ENCODE measurements at regions not wholly inside any gene's neighbourhood (a gene's known extent, or its start where the extent isn't known, plus 50 kb on each side); places are given as distances from the start of the nearest gene placed in this dataset.
"Not testable (repeated sequence)": the region's sequence is repeated elsewhere in the genome, so short reads cannot be mapped to it uniquely, and the experiment has no call there.

DNA sequence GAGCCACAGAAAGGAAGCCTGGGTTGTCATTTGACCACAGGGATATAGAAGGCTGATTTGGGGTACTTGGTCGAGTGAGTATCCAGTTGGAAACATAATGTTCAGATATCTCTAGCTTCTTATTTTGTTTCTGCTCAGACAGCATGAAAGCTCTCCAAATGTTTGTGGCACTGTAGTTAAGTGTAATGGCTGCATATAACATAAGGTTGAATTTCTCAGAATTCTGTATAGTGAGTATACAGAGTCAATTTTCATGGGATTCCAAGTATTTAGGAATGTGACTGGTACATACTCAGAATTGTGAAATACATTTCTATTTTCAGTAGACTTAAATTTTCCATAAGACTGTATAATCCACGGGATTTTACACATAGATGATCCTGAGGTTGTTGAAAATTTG lies 2102.1 kb upstream of the RAG2 start:
- DNase-seq: no peak

DNA sequence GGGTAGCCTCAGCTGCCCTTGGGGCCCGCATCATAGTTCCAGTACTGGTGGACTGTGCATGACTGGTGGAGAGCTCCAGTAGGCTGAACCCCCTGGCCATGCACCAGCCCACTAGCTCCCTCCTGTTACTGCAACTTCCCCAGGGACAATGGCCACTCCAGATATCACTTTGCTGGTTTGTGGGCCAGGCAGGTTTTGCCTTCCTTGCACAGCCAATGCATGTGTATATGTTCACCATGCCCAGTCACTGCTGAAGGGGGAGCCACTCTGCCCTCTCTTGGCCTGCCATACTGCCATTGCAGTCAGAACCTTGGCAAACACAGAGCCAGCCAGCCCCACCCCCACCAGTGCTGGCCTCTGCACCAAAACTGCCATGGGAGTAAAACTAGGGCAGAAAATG lies 2095.3 kb upstream of the RAG2 start:
- DNase-seq: no peak

DNA sequence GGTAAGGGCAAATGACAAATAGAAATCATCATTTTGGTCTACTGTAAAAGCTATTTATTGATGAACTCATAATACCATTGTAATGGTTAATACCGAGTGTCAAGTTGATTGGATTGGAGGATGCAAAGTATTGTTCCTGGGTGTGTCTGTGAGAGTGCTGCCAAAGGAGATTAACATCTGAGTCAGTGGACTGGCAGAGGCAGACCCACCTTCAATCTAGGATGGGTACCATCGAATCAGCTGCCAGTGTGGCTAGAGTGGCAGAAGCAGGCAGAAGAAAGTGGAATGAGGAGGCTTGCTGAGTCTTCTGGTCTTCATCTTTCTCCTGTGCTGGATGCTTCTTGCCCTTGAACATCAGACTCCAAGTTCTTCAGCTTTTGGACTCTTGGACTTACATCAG lies 2092.2 kb upstream of the RAG2 start:
- not testable (repeated sequence) for DNase-seq

DNA sequence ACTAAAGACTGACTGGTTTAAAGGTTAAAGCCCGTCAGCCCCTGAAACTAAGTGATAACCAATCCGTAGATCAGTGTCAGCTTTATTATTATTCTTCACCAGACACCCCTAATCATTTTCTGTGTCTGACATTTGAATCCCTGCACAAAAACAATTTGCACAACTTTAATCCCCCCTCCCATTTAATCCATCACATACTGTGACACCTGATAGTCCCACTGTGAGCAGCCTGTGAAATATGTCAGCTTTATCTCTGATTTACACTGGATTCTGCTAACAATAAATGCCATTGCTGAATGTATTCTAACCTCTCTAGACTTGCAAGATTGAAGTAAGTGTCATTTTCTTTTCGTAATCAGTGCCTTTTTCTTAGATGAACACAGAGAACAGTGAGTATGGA lies 2089.0 kb upstream of the RAG2 start:
- DNase-seq: no peak

DNA sequence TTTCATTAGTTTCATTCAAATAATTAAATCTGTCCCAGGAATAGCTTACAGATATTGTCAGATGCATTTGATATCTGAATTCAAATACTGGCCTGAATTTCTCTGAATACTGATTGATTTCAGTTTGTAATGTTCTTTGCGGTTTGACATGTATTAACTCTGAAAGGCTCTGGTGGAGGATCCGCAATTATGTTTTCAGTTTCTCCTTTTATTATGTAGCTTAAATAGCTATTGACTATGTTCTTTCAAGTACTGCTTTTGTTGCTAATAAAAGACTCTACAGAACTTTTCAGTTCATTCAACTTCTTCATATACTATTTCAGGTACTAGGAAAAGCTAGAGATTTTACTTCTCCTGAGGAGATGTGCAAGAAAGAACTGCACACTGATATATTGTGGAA lies 2085.4 kb upstream of the RAG2 start:
- DNase-seq: no peak

DNA sequence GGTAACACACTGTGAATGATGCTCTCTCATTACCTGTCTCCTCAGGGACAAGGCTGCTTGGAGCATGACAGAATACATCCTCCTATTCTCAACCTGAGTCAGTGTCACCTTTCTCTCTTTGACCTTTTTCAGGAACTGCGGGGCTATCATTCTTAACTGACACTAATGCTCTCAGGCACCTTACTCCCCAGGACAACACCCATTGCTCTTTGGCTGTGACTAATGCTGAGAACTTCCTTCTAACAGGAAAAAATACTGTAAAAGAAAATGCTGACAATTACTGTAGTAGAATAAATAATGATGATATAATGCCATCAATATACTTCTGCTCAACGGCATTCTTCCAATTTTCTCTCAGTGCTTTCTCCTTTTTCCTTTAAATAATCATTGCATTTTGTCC lies 2082.7 kb upstream of the RAG2 start:
- no peak for DNase-seq

DNA sequence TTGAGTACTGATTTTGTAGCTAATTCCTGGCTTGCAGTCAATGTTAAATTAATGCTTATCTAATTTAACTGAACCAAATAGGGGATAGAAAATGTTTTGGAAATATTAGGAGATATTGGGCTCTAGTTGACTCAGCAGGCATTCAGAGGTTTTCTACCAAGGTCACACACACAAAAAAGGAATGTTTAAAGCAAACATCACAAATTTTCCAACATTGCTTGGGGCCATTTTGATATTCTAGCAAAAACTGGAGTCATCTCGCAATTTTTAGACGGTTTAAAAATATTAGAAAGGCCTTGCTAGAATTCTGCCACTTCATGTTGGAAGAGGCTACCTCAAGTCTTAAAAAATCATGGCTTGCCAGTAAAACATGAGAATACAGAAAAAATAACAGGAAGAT lies 2082.1 kb upstream of the RAG2 start:
- no peak for DNase-seq

DNA sequence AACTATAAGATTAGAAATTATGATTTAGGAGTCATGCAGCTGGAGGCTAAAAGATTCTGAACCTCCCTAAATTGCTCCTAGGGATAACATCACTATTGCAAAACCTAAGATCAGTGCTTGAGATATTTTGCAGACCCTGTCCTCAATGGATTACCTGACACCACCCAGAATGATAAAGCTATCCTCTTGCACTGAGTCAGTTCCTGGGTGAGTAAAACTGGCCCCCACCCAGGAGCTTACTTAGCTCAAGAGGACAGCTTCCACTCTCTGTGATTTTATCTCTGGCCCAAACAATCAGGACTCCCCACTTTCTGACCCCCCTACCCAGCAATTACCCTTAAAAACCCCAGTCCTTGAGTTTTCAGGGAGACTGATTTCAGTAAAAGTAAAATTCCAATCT lies 2074.4 kb upstream of the RAG2 start:
- no peak for DNase-seq

DNA sequence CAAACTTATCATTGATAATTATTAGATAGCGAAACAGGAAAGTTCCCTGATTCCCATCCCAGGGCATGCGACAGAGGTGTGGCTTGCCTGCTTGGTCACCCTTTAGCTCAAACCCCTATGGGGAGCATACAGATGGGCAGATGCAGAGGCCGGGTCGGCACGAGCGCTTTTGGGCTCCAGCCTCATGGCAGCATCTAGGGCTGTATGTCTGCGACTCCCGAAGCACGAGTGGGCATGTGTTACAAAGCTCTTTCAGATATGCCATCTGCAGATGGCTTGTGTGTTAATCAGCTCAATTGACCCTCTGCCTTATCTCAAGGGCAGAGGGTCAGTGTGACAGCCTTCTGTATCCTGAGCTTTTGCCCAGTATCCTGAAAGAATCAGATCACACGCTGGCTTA lies 2069.3 kb upstream of the RAG2 start:
- no peak for DNase-seq

DNA sequence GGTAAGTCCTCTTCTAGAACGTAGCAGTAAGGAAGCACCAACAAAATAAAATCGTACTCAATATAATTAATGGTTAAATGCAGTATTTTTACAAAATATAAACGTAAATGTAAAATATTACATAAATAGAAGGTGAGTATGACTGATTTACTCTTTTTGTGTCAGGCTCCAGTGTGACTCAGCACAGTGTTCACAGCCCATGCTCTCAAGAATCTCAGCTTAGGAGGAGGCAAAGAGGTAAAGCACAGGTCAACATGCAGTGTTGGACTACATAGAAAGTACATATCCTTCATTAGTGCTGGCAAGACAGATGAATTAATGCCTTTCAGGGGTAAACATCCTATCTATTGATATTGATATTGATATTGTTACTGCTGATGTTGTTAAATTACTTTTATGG lies 2050.6 kb upstream of the RAG2 start:
- DNase-seq: no peak

DNA sequence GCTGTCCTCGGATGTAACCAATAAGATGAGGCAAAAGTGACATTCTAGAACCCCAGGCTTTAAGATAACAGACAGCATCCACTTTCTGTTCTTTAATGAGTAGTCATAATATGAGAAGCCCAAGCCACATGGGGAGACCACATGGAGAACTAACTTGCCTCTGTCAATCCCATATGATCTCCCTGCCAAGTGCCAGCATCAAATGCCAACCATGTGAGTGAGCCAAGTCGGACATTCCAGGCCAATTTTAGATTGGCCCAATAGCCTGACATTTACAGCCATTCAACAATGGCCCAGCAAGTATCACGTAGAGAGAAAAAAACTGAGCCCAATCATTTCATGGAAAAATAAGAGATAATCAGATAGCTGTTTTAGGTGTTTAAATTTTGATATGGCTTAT lies 2048.3 kb upstream of the RAG2 start:
- no peak for DNase-seq

DNA sequence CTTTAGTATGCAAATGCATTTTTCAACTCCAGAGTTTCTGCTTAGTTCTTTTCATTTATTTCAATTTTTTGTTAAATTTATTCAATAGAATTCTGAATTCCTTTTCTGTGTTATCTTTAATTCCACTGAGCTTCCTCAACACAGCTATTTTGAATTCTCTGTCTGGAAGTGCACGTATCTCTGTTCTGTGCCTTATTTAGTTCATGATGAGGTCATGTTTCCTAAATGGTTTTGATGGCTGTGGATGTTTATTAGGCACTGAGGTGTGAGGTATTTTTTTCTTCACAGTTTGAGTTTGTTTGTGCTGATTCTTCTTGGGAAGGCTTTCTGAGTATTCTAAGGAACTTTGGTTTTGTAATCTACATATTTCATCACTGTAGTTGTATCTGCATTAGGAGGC lies 2042.8 kb upstream of the RAG2 start:
- no peak for DNase-seq

DNA sequence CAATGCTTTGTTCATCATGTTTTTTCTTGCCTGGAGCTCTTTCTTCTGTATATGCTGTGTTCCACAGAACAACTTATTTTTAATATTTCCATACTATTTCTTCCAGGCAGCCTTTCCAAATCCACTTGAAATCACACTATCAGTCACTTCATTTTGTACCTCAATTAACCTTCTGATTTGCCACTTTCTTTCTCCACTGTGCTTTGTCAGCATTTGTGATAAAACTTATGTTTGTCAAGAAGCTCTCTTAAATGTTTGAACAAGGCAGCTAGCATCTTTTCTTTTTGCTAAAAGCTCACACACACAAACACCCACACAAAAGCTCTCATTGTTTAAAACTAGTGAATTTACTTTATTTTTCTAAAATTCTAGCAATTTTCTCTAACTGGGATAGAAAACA lies 2014.7 kb upstream of the RAG2 start:
- no peak for DNase-seq

DNA sequence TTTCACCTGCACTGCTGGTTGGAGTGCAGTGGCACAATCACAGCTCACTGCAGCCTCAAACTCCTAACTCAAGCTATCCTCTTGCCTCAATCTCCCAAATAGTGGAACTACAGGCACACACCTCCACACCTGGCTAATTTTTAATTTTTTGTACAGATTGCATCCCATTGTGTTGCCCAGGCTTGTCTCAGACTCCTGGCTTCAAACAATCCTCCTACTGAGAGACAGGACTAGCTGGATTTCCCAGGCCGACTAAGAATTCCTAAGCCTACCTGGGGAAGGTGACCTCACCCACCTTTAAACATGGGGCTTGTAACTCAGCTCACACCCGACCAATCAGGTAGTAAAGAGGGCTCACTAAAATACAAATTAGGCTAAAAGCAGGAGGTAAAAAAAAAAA lies 2003.3 kb upstream of the RAG2 start:
- DNase-seq: not testable (repeated sequence)

DNA sequence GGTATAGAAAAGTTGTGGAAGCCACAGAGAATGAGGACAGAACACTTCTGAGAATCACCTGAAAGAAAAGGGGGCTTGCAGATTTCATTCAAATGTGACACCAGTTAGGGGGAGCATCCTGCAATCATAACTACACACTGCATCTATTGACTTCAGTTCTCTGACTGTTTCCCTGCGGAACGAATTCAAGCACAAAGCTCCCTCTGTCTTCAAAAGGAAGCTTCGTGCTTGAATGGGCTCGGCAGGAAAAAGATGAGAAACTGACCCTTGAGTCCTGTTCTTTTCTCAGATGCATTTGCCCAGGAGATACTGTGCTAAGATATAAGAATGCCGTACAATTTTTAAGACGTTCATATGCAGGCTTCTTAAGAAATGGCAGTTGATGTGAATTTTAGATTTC lies 2000.4 kb upstream of the RAG2 start:
- no peak for DNase-seq

DNA sequence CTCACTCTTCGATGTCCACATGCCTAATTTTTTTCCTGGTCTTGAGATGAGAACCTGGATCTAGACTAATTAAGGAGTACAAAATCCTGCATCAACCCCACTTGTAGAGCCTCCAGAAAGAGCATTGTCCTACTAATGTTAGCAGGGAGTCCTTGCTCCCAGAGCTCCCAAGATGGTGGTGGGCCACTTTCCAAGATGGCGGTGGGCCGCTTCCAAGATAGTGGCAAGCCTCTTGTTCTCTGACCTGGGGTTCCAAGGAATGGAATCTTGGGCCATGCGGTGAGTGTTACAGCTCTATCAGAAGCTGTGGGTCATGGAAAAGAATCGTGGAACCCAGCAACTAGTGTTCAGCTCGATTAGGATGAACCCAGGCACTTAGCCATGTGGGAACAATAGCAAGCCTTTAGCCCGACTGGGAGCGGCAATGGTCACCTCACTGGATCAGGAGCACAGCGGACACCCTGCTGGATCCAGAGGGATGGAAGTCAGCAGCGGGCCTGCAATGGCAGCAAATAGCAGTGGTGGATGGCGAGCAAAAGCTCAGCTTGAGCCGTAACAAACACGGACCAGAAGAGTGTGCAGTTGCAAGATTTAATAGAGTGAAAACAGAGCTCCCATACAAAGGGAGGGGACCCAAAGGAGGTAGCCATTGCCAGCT lies 1997.5 kb upstream of the RAG2 start:
- not testable (repeated sequence) for DNase-seq

DNA sequence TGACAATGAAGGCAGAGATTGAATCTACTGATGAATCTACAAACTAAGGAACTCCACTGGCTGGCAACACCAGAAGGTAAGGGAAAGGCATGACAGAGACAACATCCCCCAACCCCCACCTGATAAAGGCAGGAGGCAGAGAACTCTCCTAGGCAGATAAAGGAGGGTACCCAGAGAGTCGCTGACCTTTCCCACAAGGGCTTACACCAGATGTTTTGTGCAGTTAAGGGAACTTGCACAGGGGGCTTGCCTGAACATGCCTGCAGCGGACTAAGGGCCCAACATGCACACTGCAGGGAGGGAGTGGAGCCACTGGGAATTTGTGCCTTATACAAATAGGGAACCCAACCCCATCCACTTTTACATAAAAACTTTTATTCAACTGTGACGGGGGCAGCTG lies 1996.9 kb upstream of the RAG2 start:
- no peak for DNase-seq

DNA sequence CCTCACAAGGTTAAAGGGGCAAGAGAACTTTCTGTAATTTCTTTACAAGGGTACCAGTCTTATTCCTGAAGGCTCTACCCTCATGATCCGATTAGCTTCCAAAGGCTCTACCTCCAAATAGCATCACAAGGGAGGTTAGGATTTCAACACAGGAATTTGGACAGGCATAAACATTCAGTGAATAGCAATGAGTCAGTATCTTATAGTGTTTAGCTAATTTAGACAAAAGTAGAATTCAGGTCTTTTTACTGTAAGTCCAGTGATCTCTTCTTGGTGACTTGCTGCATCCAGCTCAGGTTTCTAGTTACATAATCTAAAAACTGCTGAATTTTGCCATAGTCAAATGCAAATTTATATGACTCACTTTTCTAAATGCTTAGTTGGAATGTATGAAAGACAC lies 1995.6 kb upstream of the RAG2 start:
- no peak for DNase-seq

DNA sequence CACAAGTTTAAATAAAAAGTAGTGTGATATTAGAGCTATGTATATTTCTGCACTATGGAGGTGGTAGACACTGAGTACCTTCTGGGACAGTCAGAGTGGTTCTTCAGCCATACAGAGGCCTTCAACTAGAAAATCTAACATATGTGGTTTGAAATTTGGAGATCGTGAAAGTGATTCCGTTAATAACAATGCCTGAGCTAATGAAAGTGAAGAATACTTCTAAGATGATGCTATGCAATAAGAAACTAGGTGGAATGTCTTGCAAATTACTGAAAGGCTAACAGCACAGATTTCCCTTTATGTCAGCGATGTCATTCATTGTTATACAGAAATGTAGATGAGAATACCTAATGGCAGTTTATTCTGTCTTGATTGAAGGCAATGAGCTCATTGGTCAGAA lies 1984.7 kb upstream of the RAG2 start:
- no peak for DNase-seq

DNA sequence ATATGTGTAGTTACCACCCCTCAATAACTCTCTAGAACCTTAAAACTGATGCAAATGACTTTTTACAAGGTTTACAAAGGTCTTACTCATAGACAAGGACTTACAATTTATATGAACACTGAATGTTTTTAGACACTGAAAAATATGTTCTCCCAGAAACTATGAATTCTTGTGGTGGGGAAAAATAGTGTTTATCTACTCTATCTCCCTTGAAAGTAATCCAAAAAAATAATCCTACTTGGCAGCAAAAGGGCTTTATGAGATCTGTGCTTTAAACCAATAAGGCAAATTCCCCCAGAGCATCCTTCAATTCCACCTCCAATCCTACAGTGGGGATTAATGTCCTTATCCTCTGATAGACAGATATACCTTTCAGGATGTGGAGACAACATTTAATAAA lies 1984.1 kb upstream of the RAG2 start:
- no peak for DNase-seq

DNA sequence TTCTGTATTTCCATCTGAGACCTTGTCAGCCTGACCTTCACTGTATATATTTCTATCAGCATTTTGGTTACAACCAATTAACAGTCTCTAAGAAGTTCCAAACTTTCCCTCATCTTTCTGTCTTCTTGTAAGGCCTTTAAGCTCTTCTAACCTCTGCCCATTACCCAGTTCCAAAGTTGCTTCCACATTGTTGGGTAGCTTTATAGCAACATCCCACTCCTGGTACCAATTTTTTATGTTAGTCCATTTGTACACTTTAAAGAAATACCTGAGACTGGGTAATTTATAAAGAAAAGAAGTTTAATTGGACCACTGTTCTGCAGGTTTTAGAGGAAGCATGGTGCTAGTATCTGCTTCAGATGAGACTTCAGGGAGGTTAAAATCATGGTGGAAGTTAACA lies 1979.7 kb upstream of the RAG2 start:
- no peak for DNase-seq

DNA sequence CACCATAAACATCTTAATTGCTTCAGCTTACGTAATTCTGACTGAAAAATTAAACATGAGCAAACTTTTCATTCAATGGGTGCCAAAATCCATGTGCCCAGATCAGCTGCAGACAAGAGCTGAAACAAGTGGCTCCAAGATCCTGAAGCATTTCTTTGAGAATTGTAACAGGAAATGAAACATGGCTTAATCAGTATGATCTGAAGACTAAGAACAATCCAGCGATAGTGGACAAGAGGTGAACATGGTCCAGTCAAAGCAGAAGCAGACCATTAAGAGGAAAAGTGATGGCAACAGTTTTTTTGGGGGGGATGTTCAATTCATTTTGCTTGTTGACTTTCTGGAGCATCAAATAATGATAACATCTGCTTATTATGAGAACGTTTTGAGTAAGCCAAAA lies 1964.5 kb upstream of the RAG2 start:
- no peak for DNase-seq

DNA sequence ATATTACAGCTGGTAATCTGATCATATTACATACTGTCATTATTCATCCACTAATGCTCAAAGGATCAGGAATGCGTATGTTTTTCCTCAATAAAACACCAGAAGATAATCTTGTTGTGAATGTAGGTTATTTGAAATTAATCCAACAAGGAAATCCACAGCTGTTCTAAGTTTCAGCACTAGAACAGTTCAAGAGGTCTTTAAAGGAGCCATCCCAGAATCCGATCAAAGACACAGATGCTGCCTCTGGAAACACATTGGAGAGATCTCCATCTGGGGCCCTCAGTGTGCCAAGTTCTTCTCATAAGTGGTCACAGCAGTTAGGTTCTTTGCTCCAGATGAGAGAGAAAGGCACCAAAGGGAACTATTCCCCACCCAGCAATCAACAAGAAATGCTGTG lies 1955.1 kb upstream of the RAG2 start:
- no peak for DNase-seq

DNA sequence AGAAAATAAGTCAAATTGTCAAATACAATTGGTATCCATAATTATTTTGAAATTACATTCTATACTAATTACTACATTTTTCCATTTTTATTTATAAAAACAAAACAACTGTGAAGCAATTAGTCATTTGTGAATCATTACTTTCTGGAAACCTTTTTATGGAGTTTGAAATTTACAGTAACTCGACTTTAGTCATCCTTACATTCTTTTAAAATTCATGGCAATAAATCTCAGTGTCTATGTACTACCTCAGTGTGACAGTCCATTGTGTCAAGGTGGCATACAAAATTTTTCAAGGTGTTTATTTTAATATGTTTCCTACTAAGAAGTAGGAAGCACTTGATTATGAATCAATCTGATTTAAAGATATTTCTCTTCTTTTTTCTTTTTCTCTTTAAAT lies 1949.4 kb upstream of the RAG2 start:
- no peak for DNase-seq

DNA sequence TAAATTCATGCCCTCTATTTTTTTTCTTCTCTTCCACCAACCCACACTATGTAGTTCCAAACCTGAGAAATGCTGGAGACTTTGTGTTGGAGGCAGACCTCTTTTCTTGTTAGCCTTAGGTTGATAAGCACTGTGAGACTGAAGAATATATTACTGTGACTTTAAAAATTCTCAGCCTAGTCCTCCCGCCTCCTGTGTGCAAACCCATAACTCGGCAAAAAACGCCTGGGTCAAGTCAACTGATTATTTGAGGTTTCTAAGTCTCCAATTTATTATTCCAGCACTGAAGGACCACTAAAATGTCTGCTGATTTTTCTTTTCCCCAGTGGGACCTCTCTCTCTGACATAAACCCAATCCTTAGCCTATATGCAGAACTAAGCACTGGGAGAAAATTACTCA lies 1946.0 kb upstream of the RAG2 start:
- DNase-seq: no peak

DNA sequence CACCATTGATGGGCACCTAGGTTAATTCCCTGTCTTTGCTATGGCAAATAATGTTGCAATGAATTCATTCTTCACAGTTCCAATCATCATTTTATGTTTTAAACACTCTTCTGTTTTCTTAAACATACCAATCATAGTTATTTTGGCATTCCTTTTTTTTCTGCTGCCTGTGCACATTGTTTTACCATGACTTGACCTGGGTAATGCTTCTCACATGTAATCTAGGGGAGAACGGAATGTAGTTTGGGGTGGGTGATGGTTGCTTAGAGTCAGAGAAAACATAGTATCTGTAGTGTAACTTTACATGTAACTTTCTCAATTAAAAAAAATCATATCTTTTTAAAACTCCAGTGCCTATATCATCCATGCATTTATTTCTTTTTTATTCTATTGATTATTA lies 1945.3 kb upstream of the RAG2 start:
- no peak for DNase-seq
